GM12892 (cell line): ENCODE measurements at regions not wholly inside any gene's neighbourhood (a gene's known extent, or its start where the extent isn't known, plus 50 kb on each side); places are given as distances from the start of the nearest gene placed in this dataset.

Source experiments
- POLR2A ChIP-seq: IDR thresholded peaks from 2 replicates; pipeline ENCODE4 v1.6.1; 2011; ENCODE audit warnings: low read depth, low read length, control low read depth
- TAF1 ChIP-seq: IDR thresholded peaks from 2 replicates; pipeline ENCODE4 v1.6.1; 2011; ENCODE audit warnings: low read depth, mild to moderate bottlenecking, control low read depth, low read length, borderline replicate concordance

GRCh38 chr20:17874271-17875105, 94.1 kb downstream of the SNX5 start:
- TF ChIP-seq POLR2A (no peak), TAF1 (no peak)
